HG02943 (cell line): ENCODE measurements at regions not wholly inside any gene's neighbourhood (a gene's known extent, or its start where the extent isn't known, plus 50 kb on each side); places are given as distances from the start of the nearest gene placed in this dataset.

Source experiments
- ATAC-seq: cut with Tn5 transposase; IDR thresholded peaks from one replicate; pipeline ENCODE4 v1.9.1; 2021; ENCODE audit warnings: mild to moderate bottlenecking, low read depth, moderate library complexity; ENCODE audit not compliant: unreplicated experiment

- no peak for ATAC-seq
Measured at GRCh38 chr1:188194916-188195315, 1366.2 kb downstream of the PLA2G4A start.

- no peak for ATAC-seq
Measured at GRCh38 chr1:188218289-188218688, 1389.5 kb downstream of the PLA2G4A start.

GRCh38 chr1:188220051-188220450, 1391.3 kb downstream of the PLA2G4A start:
- no peak for ATAC-seq

- ATAC-seq, result no peak
Measured at GRCh38 chr1:188224263-188224662, 1395.5 kb downstream of the PLA2G4A start.

DNA sequence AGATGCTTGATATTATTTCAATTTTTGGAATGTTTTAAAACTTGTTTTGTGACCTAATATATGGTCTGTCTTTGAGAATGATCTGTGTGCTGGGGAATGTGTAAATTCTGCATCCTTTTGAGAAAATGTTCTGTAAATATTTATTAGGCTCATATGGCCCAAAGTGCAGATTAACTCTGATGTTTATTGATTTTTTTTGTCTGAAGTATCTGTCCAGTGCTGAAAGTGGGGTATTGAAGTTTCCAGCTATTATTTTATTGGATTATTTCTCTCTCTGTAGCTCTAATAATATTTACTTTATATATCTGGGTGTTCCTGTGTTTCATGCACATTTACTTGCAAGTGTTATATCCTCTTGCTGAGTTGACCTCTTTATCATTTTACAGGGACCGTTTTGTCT, 1397.2 kb downstream of the PLA2G4A start:
- no peak for ATAC-seq

GRCh38 chr1:188228623-188229022, 1399.9 kb downstream of the PLA2G4A start:
- no peak for ATAC-seq

- no peak for ATAC-seq
Measured at GRCh38 chr1:188237573-188238348, 1409.0 kb downstream of the PLA2G4A start.

DNA sequence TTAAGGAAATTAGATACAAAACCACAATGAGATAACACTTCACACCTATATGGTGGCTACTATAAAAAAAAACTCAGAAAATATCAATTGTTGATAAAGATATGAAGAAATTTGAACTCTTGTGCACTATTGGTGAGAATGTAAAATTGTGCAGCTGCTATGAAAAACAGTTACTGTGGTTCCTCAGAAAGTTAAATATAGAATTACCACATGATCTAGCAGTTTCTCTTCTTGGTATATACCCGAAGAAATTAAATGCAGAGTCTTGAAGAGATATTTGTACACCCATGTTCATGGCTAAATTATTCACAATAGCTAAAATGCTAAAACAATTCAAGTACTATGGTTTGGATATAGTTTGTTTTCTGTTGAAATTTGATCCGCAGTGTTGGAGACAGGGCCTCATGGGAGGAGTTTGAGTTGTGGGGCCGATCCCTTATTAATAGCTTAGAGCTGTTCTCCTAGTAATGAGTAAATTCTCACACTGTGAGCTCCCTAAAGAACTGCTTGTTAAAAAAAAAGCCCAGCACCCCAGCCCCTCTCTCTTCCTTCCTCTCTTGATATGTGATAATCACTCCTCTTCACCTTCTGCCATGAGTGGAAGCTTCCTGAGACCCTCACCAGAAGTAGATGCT, 1412.1 kb downstream of the PLA2G4A start:
- no peak for ATAC-seq

- no peak for ATAC-seq
Measured at GRCh38 chr1:188241629-188242028, 1412.9 kb downstream of the PLA2G4A start.

- no peak for ATAC-seq
Measured at GRCh38 chr1:188243456-188243855, 1414.7 kb downstream of the PLA2G4A start.

- no peak for ATAC-seq
Measured at GRCh38 chr1:188244681-188245080, 1415.9 kb downstream of the PLA2G4A start.

DNA sequence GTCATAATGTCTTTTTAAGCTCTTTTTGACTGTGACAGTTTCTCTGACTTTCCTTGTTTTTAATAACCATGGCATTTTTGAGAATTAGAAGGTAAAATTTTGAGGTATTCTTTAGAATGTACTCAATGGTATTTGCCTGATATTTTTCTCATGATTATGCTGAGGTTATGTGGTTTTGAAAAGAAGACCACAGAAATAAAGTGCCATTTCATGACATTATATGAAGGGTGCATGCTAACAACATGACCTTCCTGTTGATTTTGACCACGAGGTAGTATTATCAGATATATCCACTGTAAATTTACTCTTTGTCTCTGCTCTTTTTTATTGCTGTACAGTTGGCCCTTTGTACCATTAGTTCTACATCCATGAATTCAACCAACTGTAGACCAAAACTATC, 1418.5 kb downstream of the PLA2G4A start:
- no peak for ATAC-seq

GRCh38 chr1:188249811-188250210, 1421.1 kb downstream of the PLA2G4A start:
- no peak for ATAC-seq

DNA sequence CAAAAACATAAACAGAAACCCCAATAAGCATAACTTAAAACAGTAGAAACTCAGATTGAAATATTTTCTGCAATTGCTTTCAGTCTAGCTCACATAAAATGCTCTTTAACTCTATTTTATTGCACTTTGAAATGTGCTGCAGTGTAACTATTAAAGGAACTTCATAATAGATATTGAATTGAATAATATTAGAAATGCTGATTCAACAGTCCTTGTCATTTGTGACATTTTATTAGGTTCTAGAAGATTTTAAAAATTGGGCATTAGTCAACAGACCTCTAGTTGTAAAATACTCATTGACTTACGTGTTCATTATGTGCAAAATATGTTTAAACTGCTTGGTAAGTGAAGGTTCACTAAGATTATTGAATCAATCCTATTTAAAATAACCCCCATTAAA, 1422.3 kb downstream of the PLA2G4A start:
- ATAC-seq, result no peak

DNA sequence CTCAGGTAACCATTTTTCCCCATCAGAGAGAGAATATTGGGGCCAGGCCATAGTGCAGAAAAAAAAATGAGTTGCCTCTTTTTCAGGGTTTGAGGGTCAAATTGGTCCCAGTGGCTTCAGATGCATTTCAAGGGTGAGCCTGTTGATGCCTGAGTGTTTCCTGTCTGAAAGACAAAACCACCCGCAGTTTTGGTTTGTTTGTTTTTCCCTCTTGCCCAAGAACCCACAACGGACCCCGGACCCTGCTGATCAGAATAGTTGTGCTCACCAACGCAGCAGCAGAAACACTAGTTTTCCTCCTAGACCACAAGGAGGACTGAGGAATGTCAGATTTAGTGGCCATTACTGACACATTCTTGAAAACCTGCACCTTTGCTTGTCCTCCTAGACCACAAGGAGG, 1433.1 kb downstream of the PLA2G4A start:
- ATAC-seq, result no peak

GRCh38 chr1:188269956-188270355, 1441.2 kb downstream of the PLA2G4A start:
- ATAC-seq, result no peak

DNA sequence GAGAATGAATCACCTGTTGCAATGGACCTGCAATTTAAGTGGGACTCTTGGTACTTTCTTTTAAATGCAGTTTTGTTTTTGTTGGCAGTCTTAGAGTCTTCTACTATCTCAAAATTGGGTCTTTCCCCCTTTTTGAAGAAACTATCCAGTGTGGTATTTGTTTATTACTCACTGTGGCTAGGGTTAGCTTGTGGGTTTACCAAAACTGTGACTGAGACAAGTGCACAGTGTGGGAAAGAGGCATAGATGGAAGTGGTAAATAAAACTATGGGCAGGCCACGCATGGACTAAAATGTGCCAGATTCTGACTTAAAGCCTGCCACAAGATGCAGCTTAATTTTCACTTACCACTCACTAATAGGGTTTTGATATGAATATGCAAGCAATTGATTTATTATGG, 1441.7 kb downstream of the PLA2G4A start:
- no peak for ATAC-seq

- ATAC-seq, result no peak
Measured at GRCh38 chr1:188277771-188278170, 1449.0 kb downstream of the PLA2G4A start.

- ATAC-seq, result no peak
Measured at GRCh38 chr1:188281921-188282320, 1453.2 kb downstream of the PLA2G4A start.

DNA sequence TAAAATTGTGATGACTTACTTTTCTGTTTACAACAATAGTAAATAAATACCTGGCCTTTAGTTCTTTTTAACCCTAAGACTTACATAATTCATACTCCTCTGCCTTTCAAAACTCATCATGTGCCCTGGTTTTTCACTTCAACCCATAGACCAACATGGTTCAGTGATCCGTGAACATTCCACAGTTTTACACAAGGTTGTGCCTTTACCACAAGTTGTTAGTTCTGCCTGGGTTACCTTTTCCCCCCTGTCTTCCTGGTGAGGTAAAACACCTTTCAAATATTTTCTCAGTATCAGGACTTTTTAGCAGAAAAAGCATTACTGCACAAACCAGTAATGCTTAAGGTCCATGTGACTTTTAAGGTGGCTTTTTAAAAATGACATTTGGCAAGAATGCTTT, 1466.4 kb downstream of the PLA2G4A start:
- ATAC-seq, result no peak

GRCh38 chr1:188302746-188303145, 1474.0 kb downstream of the PLA2G4A start:
- no peak for ATAC-seq

GRCh38 chr1:188314557-188315137, 1485.9 kb downstream of the PLA2G4A start:
- ATAC-seq, result no peak
